ENCODE measurements at regions not wholly inside any gene's neighbourhood (a gene's known extent, or its start where the extent isn't known, plus 50 kb on each side); places are given as distances from the start of the nearest gene placed in this dataset.

DNA sequence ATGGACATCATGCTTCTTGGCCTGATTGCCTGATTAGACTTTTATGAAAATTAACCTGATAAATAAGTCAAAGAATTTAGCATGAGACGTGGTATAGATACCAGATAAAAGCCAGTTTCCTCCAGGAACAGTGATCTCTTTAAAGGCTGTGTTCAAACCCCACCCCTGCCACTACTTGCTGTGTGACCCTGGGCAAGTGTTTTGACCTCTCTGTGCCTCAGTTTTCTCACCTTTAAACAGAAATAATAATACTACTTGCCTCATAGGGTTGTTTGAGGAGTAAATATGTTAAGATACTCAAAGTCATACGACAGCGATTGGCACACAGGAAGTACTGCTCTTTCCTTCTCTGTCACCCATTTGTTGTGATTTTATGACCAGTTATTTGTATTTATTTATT is 115.5 kb downstream of the MAF start:
- 86% methylated on average over 3 of the region's 3 CpGs for WGBS
- Histone ChIP-seq H3K9me3 (ENCODE audit: control insufficient read depth in 4 of 4, low read length in 3 of 4) (no peaks in the 10 kb centered on the region), H3K27me3 (ENCODE audit: control insufficient read depth in 4 of 4, insufficient read depth in 4 of 4, low read length in 3 of 4) (no peaks in the 10 kb centered on the region), H3K27ac (ENCODE audit: low read depth in 1 of 2, low read length in 2 of 2) (no peak overlapping the region), H3K4me1 (ENCODE audit: control insufficient read depth in 4 of 4, insufficient read depth in 4 of 4, low read length in 3 of 4) (peaks cover 0 to 5% (median 0%) of the 10 kb centered on the region in 4 donors), H3K4me3 (ENCODE audit: low read depth in 1 of 3, low read length in 3 of 3) (no peak overlapping the region), H3K9ac (ENCODE audit: low read depth in 1 of 2, low read length in 2 of 2) (no peak overlapping the region), H3K36me3 (ENCODE audit: control insufficient read depth in 4 of 4, insufficient read depth in 3 of 4, low read depth in 1 of 4, low read length in 3 of 4) (no peaks in the 10 kb centered on the region)
- DNase-seq (ENCODE audit: low spot score) = no peak
- TF ChIP-seq FOXA1 (IDR thresholded peaks at IDR 0.05) (no peak), FOXA2 (IDR thresholded peaks at IDR 0.05) (no peak), RAD21 (IDR thresholded peaks at IDR 0.05) (no peak), HNF4G (IDR thresholded peaks at IDR 0.05) (no peak)
- TF ChIP-seq, protein P1, sequence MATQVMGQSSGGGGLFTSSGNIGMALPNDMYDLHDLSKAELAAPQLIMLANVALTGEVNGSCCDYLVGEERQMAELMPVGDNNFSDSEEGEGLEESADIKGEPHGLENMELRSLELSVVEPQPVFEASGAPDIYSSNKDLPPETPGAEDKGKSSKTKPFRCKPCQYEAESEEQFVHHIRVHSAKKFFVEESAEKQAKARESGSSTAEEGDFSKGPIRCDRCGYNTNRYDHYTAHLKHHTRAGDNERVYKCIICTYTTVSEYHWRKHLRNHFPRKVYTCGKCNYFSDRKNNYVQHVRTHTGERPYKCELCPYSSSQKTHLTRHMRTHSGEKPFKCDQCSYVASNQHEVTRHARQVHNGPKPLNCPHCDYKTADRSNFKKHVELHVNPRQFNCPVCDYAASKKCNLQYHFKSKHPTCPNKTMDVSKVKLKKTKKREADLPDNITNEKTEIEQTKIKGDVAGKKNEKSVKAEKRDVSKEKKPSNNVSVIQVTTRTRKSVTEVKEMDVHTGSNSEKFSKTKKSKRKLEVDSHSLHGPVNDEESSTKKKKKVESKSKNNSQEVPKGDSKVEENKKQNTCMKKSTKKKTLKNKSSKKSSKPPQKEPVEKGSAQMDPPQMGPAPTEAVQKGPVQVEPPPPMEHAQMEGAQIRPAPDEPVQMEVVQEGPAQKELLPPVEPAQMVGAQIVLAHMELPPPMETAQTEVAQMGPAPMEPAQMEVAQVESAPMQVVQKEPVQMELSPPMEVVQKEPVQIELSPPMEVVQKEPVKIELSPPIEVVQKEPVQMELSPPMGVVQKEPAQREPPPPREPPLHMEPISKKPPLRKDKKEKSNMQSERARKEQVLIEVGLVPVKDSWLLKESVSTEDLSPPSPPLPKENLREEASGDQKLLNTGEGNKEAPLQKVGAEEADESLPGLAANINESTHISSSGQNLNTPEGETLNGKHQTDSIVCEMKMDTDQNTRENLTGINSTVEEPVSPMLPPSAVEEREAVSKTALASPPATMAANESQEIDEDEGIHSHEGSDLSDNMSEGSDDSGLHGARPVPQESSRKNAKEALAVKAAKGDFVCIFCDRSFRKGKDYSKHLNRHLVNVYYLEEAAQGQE (IDR thresholded peaks at IDR 0.05) = no peak

DNA sequence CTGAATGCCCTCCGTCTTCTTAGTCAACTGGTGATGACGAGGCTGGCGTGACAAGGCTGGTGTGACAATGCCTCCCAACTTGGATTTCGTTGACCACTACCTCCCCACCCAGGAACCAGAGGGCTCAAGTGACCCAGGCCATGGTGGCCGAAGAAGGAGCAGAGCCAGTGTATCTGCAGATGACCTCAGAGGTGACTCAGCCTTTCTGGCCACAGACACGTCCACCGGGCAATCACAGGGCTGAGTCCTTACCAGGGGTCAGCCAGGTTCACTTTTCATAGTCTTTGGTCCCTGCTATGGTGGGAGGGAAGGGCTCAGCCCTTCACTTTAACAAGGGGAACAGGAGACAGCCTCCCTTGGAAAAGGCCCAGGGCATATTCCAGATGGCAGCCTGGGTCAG is 116.3 kb downstream of the MAF start:
- no peak overlapping the region for H3K27ac ChIP-seq (ENCODE audit: low read depth in 1 of 2, low read length in 2 of 2)
- no peaks in the 10 kb centered on the region for H3K9me3 ChIP-seq (ENCODE audit: control insufficient read depth in 4 of 4, low read length in 3 of 4)
- H3K36me3 ChIP-seq (ENCODE audit: control insufficient read depth in 4 of 4, insufficient read depth in 3 of 4, low read depth in 1 of 4, low read length in 3 of 4) = no peaks in the 10 kb centered on the region
- TF ChIP-seq HNF4G (IDR thresholded peaks at IDR 0.05) (no peak), TAF1 (conservative IDR thresholded peaks at IDR 0.05) (no peak), YY1 (IDR thresholded peaks at IDR 0.05) (no peak), FOXA2 (IDR thresholded peaks at IDR 0.05) (no peak), RAD21 (IDR thresholded peaks at IDR 0.05) (no peak), NR2F2 (IDR thresholded peaks at IDR 0.05) (no peak), GABPA (IDR thresholded peaks at IDR 0.05 in 1 of 2, conservative IDR thresholded peaks at IDR 0.05 in 1 of 2) (no peak), RXRA (IDR thresholded peaks at IDR 0.05) (no peak), JUND (IDR thresholded peaks at IDR 0.05) (no peak), SP1 (IDR thresholded peaks at IDR 0.05) (no peak), EGR1 (IDR thresholded peaks at IDR 0.05; ENCODE audit: low read depth in 2 of 2) (no peak), FOXA1 (IDR thresholded peaks at IDR 0.05) (no peak), HNF4A (conservative IDR thresholded peaks at IDR 0.05) (no peak)
- TF ChIP-seq, protein P2, sequence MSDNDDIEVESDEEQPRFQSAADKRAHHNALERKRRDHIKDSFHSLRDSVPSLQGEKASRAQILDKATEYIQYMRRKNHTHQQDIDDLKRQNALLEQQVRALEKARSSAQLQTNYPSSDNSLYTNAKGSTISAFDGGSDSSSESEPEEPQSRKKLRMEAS (IDR thresholded peaks at IDR 0.05) = no peak
- TF ChIP-seq, protein P1 (IDR thresholded peaks at IDR 0.05) = no peak
- TF ChIP-seq, protein P3, sequence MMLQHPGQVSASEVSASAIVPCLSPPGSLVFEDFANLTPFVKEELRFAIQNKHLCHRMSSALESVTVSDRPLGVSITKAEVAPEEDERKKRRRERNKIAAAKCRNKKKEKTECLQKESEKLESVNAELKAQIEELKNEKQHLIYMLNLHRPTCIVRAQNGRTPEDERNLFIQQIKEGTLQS (IDR thresholded peaks at IDR 0.05) = no peak
- TF ChIP-seq, protein P4, sequence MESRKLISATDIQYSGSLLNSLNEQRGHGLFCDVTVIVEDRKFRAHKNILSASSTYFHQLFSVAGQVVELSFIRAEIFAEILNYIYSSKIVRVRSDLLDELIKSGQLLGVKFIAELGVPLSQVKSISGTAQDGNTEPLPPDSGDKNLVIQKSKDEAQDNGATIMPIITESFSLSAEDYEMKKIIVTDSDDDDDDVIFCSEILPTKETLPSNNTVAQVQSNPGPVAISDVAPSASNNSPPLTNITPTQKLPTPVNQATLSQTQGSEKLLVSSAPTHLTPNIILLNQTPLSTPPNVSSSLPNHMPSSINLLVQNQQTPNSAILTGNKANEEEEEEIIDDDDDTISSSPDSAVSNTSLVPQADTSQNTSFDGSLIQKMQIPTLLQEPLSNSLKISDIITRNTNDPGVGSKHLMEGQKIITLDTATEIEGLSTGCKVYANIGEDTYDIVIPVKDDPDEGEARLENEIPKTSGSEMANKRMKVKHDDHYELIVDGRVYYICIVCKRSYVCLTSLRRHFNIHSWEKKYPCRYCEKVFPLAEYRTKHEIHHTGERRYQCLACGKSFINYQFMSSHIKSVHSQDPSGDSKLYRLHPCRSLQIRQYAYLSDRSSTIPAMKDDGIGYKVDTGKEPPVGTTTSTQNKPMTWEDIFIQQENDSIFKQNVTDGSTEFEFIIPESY (IDR thresholded peaks at IDR 0.05) = no peak
- TF ChIP-seq, protein P5, sequence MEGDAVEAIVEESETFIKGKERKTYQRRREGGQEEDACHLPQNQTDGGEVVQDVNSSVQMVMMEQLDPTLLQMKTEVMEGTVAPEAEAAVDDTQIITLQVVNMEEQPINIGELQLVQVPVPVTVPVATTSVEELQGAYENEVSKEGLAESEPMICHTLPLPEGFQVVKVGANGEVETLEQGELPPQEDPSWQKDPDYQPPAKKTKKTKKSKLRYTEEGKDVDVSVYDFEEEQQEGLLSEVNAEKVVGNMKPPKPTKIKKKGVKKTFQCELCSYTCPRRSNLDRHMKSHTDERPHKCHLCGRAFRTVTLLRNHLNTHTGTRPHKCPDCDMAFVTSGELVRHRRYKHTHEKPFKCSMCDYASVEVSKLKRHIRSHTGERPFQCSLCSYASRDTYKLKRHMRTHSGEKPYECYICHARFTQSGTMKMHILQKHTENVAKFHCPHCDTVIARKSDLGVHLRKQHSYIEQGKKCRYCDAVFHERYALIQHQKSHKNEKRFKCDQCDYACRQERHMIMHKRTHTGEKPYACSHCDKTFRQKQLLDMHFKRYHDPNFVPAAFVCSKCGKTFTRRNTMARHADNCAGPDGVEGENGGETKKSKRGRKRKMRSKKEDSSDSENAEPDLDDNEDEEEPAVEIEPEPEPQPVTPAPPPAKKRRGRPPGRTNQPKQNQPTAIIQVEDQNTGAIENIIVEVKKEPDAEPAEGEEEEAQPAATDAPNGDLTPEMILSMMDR (IDR thresholded peaks at IDR 0.05; ENCODE audit: low read depth, low read length, missing input control) = no peak
- no peak overlapping the region for H3K9ac ChIP-seq (ENCODE audit: low read depth in 1 of 2, low read length in 2 of 2)
- no peak for DNase-seq (ENCODE audit: low spot score)
- WGBS = 90% methylated on average over 7 of the region's 7 CpGs
- no peak overlapping the region for H3K4me3 ChIP-seq (ENCODE audit: low read depth in 1 of 3, low read length in 3 of 3)
- H3K27me3 ChIP-seq (ENCODE audit: control insufficient read depth in 4 of 4, insufficient read depth in 4 of 4, low read length in 3 of 4) = no peaks in the 10 kb centered on the region
- H3K4me1 ChIP-seq (ENCODE audit: control insufficient read depth in 4 of 4, insufficient read depth in 4 of 4, low read length in 3 of 4) = peaks cover 0 to 5% (median 0%) of the 10 kb centered on the region in 4 donors
